SK-N-SH (cell line): ENCODE measurements at regions not wholly inside any gene's neighbourhood (a gene's known extent, or its start where the extent isn't known, plus 50 kb on each side); places are given as distances from the start of the nearest gene placed in this dataset.

Experiments
- FOXJ3 ChIP-seq: sonication (generic); formaldehyde crosslinking; IDR thresholded peaks from 2 replicates; pipeline ENCODE4 v1.5.1; 2020; ENCODE audit warnings: mild to moderate bottlenecking, missing genetic modification reagents
- TF ChIP-seq, protein P1 (sequence below): IDR thresholded peaks from 2 replicates; pipeline ENCODE4 v1.6.1; 2012; ENCODE audit warnings: mild to moderate bottlenecking, low read depth, low read length, moderate library complexity

- TF ChIP-seq FOXJ3 (CRISPR knock-in tag): no peak
- TF ChIP-seq, protein P1, sequence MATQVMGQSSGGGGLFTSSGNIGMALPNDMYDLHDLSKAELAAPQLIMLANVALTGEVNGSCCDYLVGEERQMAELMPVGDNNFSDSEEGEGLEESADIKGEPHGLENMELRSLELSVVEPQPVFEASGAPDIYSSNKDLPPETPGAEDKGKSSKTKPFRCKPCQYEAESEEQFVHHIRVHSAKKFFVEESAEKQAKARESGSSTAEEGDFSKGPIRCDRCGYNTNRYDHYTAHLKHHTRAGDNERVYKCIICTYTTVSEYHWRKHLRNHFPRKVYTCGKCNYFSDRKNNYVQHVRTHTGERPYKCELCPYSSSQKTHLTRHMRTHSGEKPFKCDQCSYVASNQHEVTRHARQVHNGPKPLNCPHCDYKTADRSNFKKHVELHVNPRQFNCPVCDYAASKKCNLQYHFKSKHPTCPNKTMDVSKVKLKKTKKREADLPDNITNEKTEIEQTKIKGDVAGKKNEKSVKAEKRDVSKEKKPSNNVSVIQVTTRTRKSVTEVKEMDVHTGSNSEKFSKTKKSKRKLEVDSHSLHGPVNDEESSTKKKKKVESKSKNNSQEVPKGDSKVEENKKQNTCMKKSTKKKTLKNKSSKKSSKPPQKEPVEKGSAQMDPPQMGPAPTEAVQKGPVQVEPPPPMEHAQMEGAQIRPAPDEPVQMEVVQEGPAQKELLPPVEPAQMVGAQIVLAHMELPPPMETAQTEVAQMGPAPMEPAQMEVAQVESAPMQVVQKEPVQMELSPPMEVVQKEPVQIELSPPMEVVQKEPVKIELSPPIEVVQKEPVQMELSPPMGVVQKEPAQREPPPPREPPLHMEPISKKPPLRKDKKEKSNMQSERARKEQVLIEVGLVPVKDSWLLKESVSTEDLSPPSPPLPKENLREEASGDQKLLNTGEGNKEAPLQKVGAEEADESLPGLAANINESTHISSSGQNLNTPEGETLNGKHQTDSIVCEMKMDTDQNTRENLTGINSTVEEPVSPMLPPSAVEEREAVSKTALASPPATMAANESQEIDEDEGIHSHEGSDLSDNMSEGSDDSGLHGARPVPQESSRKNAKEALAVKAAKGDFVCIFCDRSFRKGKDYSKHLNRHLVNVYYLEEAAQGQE: no peak
Observed at GRCh38 chr15:62610265-62610869, 432.2 kb upstream of the TPM1 start.
